ENCODE measurements at regions not wholly inside any gene's neighbourhood (a gene's known extent, or its start where the extent isn't known, plus 50 kb on each side); places are given as distances from the start of the nearest gene placed in this dataset.

- no peak overlapping the region for H3K4me3 Mint-ChIP-seq
- DNase-seq (no peak), ATAC-seq (no peak)
- no peaks in the 10 kb centered on the region for H3K27me3 Mint-ChIP-seq
- no peaks in the 10 kb centered on the region for H3K36me3 Mint-ChIP-seq (ENCODE audit: low read depth)
- no peaks in the 10 kb centered on the region for H3K4me1 Mint-ChIP-seq
- H3K27ac Mint-ChIP-seq, result no peak overlapping the region
- no peaks in the 10 kb centered on the region for H3K9me3 ChIP-seq (ENCODE audit: control insufficient read depth, low read length, poor library complexity, severe bottlenecking)
Observed at GRCh38 chr6:153634416-153634815, 404.6 kb upstream of the OPRM1 start.

DNA sequence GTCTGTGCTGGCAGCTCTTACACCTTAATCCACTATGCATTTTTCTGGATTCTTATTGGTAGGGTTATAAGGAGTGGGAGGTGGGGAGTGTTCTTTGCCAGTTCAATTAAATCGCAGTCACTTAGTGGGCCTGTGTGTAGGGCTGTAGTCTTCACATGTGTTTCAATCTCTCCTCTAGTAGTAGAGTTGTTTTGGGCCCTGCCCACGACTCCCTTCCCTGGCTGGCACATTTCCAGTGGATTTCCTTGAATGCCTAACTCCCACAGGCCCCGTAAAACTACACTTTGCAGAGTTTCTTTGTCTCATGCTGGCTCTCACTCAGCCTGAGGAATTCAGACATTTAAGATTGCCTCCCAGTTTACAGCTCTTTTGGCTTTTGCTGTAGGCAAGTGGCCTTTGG is 414.0 kb upstream of the OPRM1 start:
- ATAC-seq, result no peak
- Mint-ChIP-seq H3K27ac (no peak overlapping the region), H3K27me3 (no peaks in the 10 kb centered on the region), H3K4me1 (no peaks in the 10 kb centered on the region), H3K36me3 (ENCODE audit: low read depth) (no peaks in the 10 kb centered on the region), H3K4me3 (no peak overlapping the region)
- no peak for DNase-seq
- H3K9me3 ChIP-seq (ENCODE audit: control insufficient read depth, low read length, poor library complexity, severe bottlenecking), result no peaks in the 10 kb centered on the region

- no peak for DNase-seq
- no peaks in the 10 kb centered on the region for H3K4me1 Mint-ChIP-seq
- no peak overlapping the region for H3K27ac Mint-ChIP-seq
- no peak for ATAC-seq
- H3K9me3 ChIP-seq (ENCODE audit: control insufficient read depth, low read length, poor library complexity, severe bottlenecking), result no peaks in the 10 kb centered on the region
- H3K36me3 Mint-ChIP-seq (ENCODE audit: low read depth), result no peaks in the 10 kb centered on the region
- no peak overlapping the region for H3K4me3 Mint-ChIP-seq
- no peaks in the 10 kb centered on the region for H3K27me3 Mint-ChIP-seq
Observed at GRCh38 chr6:153624528-153624927, 414.5 kb upstream of the OPRM1 start.

DNA sequence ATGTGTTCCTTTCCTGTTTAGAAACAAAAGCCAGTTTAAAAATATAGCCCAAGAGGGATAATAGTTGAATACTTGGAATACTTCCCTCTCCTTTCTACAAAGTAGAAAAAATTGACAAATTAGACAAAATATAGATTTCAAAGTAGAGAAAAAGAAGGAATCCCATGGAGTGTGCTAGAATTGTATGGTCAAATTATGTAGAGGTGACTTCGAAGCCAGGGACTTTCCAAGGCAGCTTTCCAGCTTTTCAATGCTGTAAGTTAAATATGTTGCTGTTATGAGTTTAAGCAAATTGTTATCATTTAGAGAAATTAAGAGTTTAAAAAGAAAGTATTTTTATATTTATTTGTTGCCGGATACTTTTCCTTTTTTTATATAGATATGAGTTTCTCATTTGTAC is 415.5 kb upstream of the OPRM1 start:
- Mint-ChIP-seq H3K4me1 (no peaks in the 10 kb centered on the region), H3K36me3 (ENCODE audit: low read depth) (no peaks in the 10 kb centered on the region), H3K27ac (no peak overlapping the region), H3K4me3 (no peak overlapping the region), H3K27me3 (no peaks in the 10 kb centered on the region)
- ATAC-seq (no peak), DNase-seq (no peak)
- H3K9me3 ChIP-seq (ENCODE audit: control insufficient read depth, low read length, poor library complexity, severe bottlenecking), result no peaks in the 10 kb centered on the region

DNA sequence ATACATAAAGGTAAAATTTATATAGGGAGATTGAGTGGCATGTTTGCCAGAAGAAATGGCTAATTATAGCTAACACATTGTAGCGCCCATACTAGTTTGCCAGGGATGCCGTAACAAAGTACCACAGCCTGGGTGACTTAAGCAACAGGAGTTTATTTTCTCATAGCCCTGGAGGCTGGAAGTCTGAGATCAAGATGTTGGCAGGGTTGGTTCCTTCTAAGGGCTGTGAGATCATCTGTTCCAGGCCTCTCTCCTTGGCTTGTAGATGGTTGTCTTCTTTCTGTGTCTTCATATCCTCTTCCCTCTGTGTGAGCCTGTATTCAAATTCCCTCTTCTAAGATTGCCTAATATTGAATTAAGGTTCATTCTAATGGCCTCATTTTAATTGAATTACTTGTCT is 417.5 kb upstream of the OPRM1 start:
- no peaks in the 10 kb centered on the region for H3K9me3 ChIP-seq (ENCODE audit: control insufficient read depth, low read length, poor library complexity, severe bottlenecking)
- DNase-seq (no peak), ATAC-seq (no peak)
- Mint-ChIP-seq H3K36me3 (ENCODE audit: low read depth) (no peaks in the 10 kb centered on the region), H3K27me3 (no peaks in the 10 kb centered on the region), H3K4me3 (no peak overlapping the region), H3K27ac (no peak overlapping the region), H3K4me1 (no peaks in the 10 kb centered on the region)

GRCh38 chr6:153621070-153621469 is 418.0 kb upstream of the OPRM1 start:
- no peak for ATAC-seq
- no peaks in the 10 kb centered on the region for H3K9me3 ChIP-seq (ENCODE audit: control insufficient read depth, low read length, poor library complexity, severe bottlenecking)
- Mint-ChIP-seq H3K27me3 (no peaks in the 10 kb centered on the region), H3K4me3 (no peak overlapping the region), H3K27ac (no peak overlapping the region), H3K36me3 (ENCODE audit: low read depth) (no peaks in the 10 kb centered on the region), H3K4me1 (no peaks in the 10 kb centered on the region)
- no peak for DNase-seq

DNA sequence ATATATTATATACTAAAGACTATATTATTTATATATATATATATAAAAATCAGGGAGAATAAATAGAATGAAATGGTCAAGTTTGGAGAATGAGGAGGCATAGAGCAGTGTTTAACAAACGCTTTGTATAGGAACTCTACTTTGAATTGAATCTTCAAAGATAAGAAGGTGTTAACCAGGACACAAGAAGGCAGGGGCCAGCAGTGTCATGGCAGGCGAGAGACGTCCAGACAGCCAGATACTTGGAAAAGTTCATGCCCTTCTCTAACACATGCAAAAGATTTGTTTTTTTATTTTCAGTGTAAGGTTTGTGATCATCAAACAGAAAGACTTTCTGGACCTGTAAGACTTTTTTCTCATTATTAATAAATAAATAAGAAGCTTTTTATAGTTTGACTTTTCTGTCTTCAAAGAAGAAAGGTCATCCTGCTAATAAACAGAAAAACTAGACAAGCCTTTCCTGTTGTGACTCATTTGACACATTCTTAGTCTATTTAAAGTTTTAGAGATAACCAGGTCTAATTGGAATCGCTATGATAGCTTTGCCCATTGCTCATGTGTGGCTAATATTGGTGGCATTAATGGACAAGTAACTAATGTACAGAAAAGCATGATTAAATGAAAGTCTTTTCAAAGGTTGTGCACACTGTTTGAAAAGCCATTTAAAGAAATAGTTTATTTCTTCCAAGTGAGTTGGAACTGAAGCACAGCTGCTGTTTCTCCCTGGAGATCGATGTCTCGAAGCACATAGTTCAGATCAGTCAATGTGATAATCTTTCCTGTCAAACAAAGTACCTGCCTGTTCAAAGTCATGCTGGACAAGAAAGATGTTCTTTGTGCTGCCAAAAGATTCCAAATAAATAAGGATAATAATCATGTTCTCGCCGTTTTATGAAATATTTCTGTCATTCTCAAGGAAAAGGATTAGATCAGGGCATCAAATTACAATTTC is 420.4 kb upstream of the OPRM1 start:
- H3K4me1 Mint-ChIP-seq, result no peaks in the 10 kb centered on the region
- no peak overlapping the region for H3K27ac Mint-ChIP-seq
- H3K27me3 Mint-ChIP-seq, result no peaks in the 10 kb centered on the region
- ATAC-seq (no peak), DNase-seq (no peak)
- no peak overlapping the region for H3K4me3 Mint-ChIP-seq
- no peaks in the 10 kb centered on the region for H3K36me3 Mint-ChIP-seq (ENCODE audit: low read depth)
- no peaks in the 10 kb centered on the region for H3K9me3 ChIP-seq (ENCODE audit: control insufficient read depth, low read length, poor library complexity, severe bottlenecking)

- no peaks in the 10 kb centered on the region for H3K36me3 Mint-ChIP-seq (ENCODE audit: low read depth)
- no peaks in the 10 kb centered on the region for H3K4me1 Mint-ChIP-seq
- H3K9me3 ChIP-seq (ENCODE audit: control insufficient read depth, low read length, poor library complexity, severe bottlenecking), result no peaks in the 10 kb centered on the region
- H3K27ac Mint-ChIP-seq, result no peak overlapping the region
- no peaks in the 10 kb centered on the region for H3K27me3 Mint-ChIP-seq
- no peak overlapping the region for H3K4me3 Mint-ChIP-seq
- DNase-seq, result no peak
- ATAC-seq, result no peak
Observed at GRCh38 chr6:153616506-153616905, 422.5 kb upstream of the OPRM1 start.

GRCh38 chr6:153613719-153614455 is 425.2 kb upstream of the OPRM1 start:
- Mint-ChIP-seq H3K4me3 (no peak overlapping the region), H3K36me3 (ENCODE audit: low read depth) (no peaks in the 10 kb centered on the region), H3K27me3 (no peaks in the 10 kb centered on the region), H3K27ac (no peak overlapping the region), H3K4me1 (no peaks in the 10 kb centered on the region)
- no peaks in the 10 kb centered on the region for H3K9me3 ChIP-seq (ENCODE audit: control insufficient read depth, low read length, poor library complexity, severe bottlenecking)
- ATAC-seq (no peak), DNase-seq (no peak)

DNA sequence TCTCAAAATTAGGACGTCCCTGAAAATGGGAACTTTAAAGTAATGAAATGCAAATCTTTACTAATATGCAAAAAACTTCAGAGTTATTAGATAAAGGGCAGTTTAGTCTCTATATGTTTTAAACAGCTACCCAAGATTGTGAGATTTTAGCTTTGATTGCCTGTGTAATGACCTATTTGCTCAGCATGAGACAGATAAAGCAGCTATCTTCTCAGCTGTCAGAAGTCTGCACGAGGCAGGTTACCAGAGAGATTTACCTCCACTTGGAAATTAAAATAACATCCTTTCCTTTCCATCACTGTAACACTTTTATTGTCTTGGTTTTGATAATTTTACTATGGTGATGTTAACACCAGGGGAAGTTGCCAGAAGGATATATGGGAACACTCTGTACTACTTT is 436.6 kb upstream of the OPRM1 start:
- ATAC-seq (no peak), DNase-seq (no peak)
- H3K9me3 ChIP-seq (ENCODE audit: control insufficient read depth, low read length, poor library complexity, severe bottlenecking), result no peaks in the 10 kb centered on the region
- Mint-ChIP-seq H3K27ac (no peak overlapping the region), H3K4me1 (no peaks in the 10 kb centered on the region), H3K27me3 (no peaks in the 10 kb centered on the region), H3K36me3 (ENCODE audit: low read depth) (no peaks in the 10 kb centered on the region), H3K4me3 (no peak overlapping the region)

GRCh38 chr6:153599901-153600300 is 439.1 kb upstream of the OPRM1 start:
- H3K27ac Mint-ChIP-seq, result no peak overlapping the region
- no peak overlapping the region for H3K4me3 Mint-ChIP-seq
- H3K4me1 Mint-ChIP-seq, result no peaks in the 10 kb centered on the region
- no peak for ATAC-seq
- no peaks in the 10 kb centered on the region for H3K36me3 Mint-ChIP-seq (ENCODE audit: low read depth)
- H3K9me3 ChIP-seq (ENCODE audit: control insufficient read depth, low read length, poor library complexity, severe bottlenecking), result no peaks in the 10 kb centered on the region
- DNase-seq, result no peak
- no peaks in the 10 kb centered on the region for H3K27me3 Mint-ChIP-seq

GRCh38 chr6:153595903-153596302 is 443.1 kb upstream of the OPRM1 start:
- H3K9me3 ChIP-seq (ENCODE audit: control insufficient read depth, low read length, poor library complexity, severe bottlenecking), result no peaks in the 10 kb centered on the region
- H3K4me1 Mint-ChIP-seq, result no peaks in the 10 kb centered on the region
- ATAC-seq (no peak), DNase-seq (no peak)
- H3K27ac Mint-ChIP-seq, result no peak overlapping the region
- no peaks in the 10 kb centered on the region for H3K36me3 Mint-ChIP-seq (ENCODE audit: low read depth)
- H3K4me3 Mint-ChIP-seq, result no peak overlapping the region
- no peaks in the 10 kb centered on the region for H3K27me3 Mint-ChIP-seq

DNA sequence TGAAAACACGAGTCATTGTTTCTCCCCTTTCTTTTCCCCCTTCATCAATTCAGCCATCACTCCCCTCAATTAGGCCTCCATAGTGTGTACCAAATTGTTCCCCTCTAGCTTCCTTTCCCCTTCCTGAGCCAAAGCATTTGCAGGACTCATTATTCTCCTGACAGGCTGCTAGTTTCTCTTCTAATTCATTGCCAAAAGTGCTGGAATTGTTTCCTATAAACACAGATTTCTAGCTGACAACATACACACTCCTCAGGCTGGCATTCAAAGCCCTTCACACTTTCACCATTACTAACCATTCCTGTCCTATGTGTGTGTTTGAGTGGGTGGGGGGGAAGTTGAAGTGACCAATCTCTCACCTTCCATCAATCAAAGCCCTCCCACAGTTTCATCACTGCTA is 444.2 kb upstream of the OPRM1 start:
- Mint-ChIP-seq H3K27me3 (no peaks in the 10 kb centered on the region), H3K36me3 (ENCODE audit: low read depth) (no peaks in the 10 kb centered on the region), H3K27ac (no peak overlapping the region), H3K4me1 (no peaks in the 10 kb centered on the region), H3K4me3 (no peak overlapping the region)
- DNase-seq, result no peak
- ATAC-seq, result no peak
- no peaks in the 10 kb centered on the region for H3K9me3 ChIP-seq (ENCODE audit: control insufficient read depth, low read length, poor library complexity, severe bottlenecking)

- DNase-seq (no peak), ATAC-seq (no peak)
- Mint-ChIP-seq H3K27ac (no peak overlapping the region), H3K4me1 (no peaks in the 10 kb centered on the region), H3K27me3 (no peaks in the 10 kb centered on the region), H3K4me3 (no peak overlapping the region), H3K36me3 (ENCODE audit: low read depth) (no peaks in the 10 kb centered on the region)
- H3K9me3 ChIP-seq (ENCODE audit: control insufficient read depth, low read length, poor library complexity, severe bottlenecking), result no peaks in the 10 kb centered on the region
Observed at GRCh38 chr6:153591159-153591558, 447.9 kb upstream of the OPRM1 start.

Measured in T-helper 17 cell (primary cell).